Ishikawa (cell line): ENCODE measurements at regions not wholly inside any gene's neighbourhood (a gene's known extent, or its start where the extent isn't known, plus 50 kb on each side); places are given as distances from the start of the nearest gene placed in this dataset.

Source experiments
- CEBPB ChIP-seq: IDR thresholded peaks from 2 replicates; pipeline ENCODE4 v1.6.1; 2012
- CREB1 ChIP-seq: IDR thresholded peaks from 2 replicates; pipeline ENCODE4 v1.6.1; 2012; ENCODE audit warnings: low read depth
- EGR1 ChIP-seq: IDR thresholded peaks from 2 replicates; pipeline ENCODE4 v1.6.1; 2012
- EP300 ChIP-seq: IDR thresholded peaks from 2 replicates; pipeline ENCODE4 v1.6.1; 2012; ENCODE audit warnings: borderline replicate concordance
- FOXM1 ChIP-seq: IDR thresholded peaks from 2 replicates; pipeline ENCODE4 v1.6.1; 2012; ENCODE audit warnings: low read depth, borderline replicate concordance
- MAX ChIP-seq: IDR thresholded peaks from 2 replicates; pipeline ENCODE4 v1.6.1; 2012
- NFIC ChIP-seq: IDR thresholded peaks from 2 replicates; pipeline ENCODE4 v1.6.1; 2012
- RAD21 ChIP-seq: IDR thresholded peaks from 2 replicates; pipeline ENCODE4 v1.6.1; 2012; ENCODE audit warnings: low read depth
- REST ChIP-seq: IDR thresholded peaks from 2 replicates; pipeline ENCODE4 v1.6.1; 2012; ENCODE audit warnings: low read depth, mild to moderate bottlenecking
- TAF1 ChIP-seq: IDR thresholded peaks from 2 replicates; pipeline ENCODE4 v1.6.1; 2012; ENCODE audit warnings: low read depth, mild to moderate bottlenecking
- TCF12 ChIP-seq: IDR thresholded peaks from 2 replicates; pipeline ENCODE4 v1.6.1; 2012; ENCODE audit warnings: low read depth
- TEAD4 ChIP-seq: IDR thresholded peaks from 2 replicates; pipeline ENCODE4 v1.6.1; 2012
- YY1 ChIP-seq: IDR thresholded peaks from 2 replicates; pipeline ENCODE4 v1.6.1; 2012; ENCODE audit warnings: low read depth
- ZBTB7A ChIP-seq: IDR thresholded peaks from 2 replicates; pipeline ENCODE4 v1.6.1; 2012; ENCODE audit warnings: low read depth
- TF ChIP-seq, protein P1 (sequence below): IDR thresholded peaks from 2 replicates; pipeline ENCODE4 v1.6.1; 2012

DNA sequence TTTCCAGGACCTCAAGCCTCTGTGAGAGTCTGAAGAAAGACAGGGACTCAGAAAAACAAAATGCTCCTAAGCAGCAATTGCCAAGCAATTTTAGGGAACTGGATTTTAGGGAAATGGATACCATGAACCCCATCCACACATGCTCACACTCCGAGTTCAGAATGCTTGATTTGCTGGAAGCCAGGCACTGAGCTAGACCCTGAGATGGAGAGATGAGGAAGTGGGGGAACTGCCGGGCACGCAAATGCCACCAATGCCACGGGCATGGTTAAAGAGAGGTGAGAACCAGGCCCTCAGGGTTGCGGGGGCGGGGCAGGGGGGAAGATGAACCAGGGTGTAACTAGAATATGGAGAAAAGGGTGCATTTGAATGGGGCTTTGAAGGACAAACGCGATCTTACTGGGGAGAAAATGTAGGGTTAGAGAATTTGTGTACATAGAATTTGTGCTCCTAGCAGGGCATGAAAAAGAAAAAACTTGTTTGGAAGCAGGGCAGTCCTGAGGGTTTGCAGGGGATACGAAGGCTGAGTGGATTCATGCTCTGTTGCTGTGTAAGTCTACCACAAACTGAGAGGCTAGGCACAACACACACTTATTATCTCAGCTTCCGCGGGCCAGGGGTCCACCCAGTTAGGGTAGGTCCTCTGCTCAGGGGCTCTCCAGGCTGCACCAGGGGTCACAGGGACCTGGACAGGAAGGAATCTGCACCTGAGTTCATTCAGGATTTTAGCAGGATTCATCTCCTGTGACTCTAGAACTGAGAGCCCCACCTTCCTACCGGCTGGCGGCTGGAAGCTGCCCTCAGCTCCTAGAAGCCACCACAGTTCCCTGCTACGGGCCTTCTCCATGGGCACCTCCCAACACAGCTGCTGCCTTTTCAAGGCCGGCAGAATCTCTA is 108.0 kb downstream of the SNX5 start:
- no peak for TF ChIP-seq EGR1
- no peak for TF ChIP-seq TEAD4
- no peak for TF ChIP-seq RAD21
- no peak for TF ChIP-seq CREB1
- TF ChIP-seq MAX = no peak
- TF ChIP-seq, protein P1, sequence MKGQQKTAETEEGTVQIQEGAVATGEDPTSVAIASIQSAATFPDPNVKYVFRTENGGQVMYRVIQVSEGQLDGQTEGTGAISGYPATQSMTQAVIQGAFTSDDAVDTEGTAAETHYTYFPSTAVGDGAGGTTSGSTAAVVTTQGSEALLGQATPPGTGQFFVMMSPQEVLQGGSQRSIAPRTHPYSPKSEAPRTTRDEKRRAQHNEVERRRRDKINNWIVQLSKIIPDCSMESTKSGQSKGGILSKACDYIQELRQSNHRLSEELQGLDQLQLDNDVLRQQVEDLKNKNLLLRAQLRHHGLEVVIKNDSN = no peak
- TF ChIP-seq NFIC = no peak

- TF ChIP-seq ZBTB7A (no peak), FOXM1 (no peak), RAD21 (no peak), CREB1 (no peak), NFIC (no peak), EGR1 (no peak), YY1 (no peak), MAX (no peak), EP300 (no peak), TEAD4 (no peak), CEBPB (no peak), TAF1 (no peak), TCF12 (no peak), REST (no peak)
- TF ChIP-seq, protein P1 = no peak
Observed at GRCh38 chr20:17859616-17860232, 108.9 kb downstream of the SNX5 start.

GRCh38 chr20:17859002-17859615 is 109.5 kb downstream of the SNX5 start:
- no peak for TF ChIP-seq MAX
- TF ChIP-seq, protein P1 = no peak
- TF ChIP-seq CREB1 = no peak
- no peak for TF ChIP-seq REST
- TF ChIP-seq YY1 = no peak
- no peak for TF ChIP-seq FOXM1
- TF ChIP-seq EP300 = no peak
- TF ChIP-seq NFIC = no peak
- no peak for TF ChIP-seq CEBPB
- no peak for TF ChIP-seq EGR1
- TF ChIP-seq TAF1 = no peak
- no peak for TF ChIP-seq RAD21
- no peak for TF ChIP-seq ZBTB7A
- TF ChIP-seq TCF12 = no peak
- no peak for TF ChIP-seq TEAD4

- TF ChIP-seq, protein P1 = no peak
Observed at GRCh38 chr20:17858450-17859001, 110.1 kb downstream of the SNX5 start.
